HCT116 (cell line): ENCODE measurements at regions not wholly inside any gene's neighbourhood (a gene's known extent, or its start where the extent isn't known, plus 50 kb on each side); places are given as distances from the start of the nearest gene placed in this dataset.
A peak's percentile ranks its signal among the peaks of the same experiment; 100 is the strongest.

ENCODE experiments used
- ATAC-seq: fragments of 200-7000 bp; cut with Tn5 transposase; 2 replicates; pipeline ENCODE4 v1.9.1; 2020; ENCODE audit warnings: mild to moderate bottlenecking, moderate library complexity
- BruUV-seq: library from RNA; stranded (reverse); fragments of 400-500 nt; replicated peaks from 2 replicates; lab custom pipeline; 2021; lab: Mats Ljungman, UMichigan
- CTCF ChIA-PET: fragments of 300-600 bp; sonication (Branson Sonifier 250); formaldehyde crosslinking; loops from one replicate; lab custom pipeline; 2021; ENCODE audit warnings: antibody characterized with exemption; lab: Charles Lee
- POLR2A ChIA-PET: fragments of 300-600, 350-600 bp; sonication (Branson Sonifier 250); formaldehyde crosslinking; loops from one replicate; lab custom pipeline; 2021; ENCODE audit warnings: antibody characterized with exemption; lab: Charles Lee
- RAD21 ChIA-PET, 2 experiments: fragments of 300-600 bp; sonication (Branson Sonifier 250); formaldehyde crosslinking; loops; one replicate each; lab custom pipeline; 2023; ENCODE audit warnings: low total read pairs in 2 of 2; ENCODE audit not compliant: uncharacterized antibody in 2 of 2, unreplicated experiment in 2 of 2, low non-redundant PET in 1 of 2; lab: Charles Lee
- DNase-seq: peaks from one replicate; pipeline ENCODE4 v3.0.0-alpha.2; 2010; ENCODE audit warnings: low read depth, low spot score
- H2AFZ ChIP-seq: fragments of 200-600 bp; shearing (Covaris generic), sonication (generic); 2 replicates; pipeline ENCODE4 v1.6.1; 2017; ENCODE audit warnings: low read depth, mixed run types, mixed read lengths, antibody characterized with exemption, low read length; ENCODE audit not compliant: poor library complexity, severe bottlenecking
- H3K27ac ChIP-seq: 2 replicates; pipeline ENCODE4 v1.5.1; 2012; ENCODE audit warnings: low read depth, low read length
- H3K27me3 ChIP-seq: fragments of 200-600 bp; sonication (generic); 2 replicates; pipeline ENCODE4 v1.6.1; 2016; ENCODE audit warnings: mixed run types, low read length, mixed read lengths; ENCODE audit not compliant: insufficient read depth
- H3K36me3 ChIP-seq, 2 experiments: fragments of 200-500 bp in 1 of 2; fragments of 200-600 bp in 1 of 2; sonication (Bioruptor generic) in 1 of 2; sonication (generic) in 1 of 2; 2 replicates each; pipeline versions ENCODE4 v1.5.1 to v1.6.1; 2014 to 2016; ENCODE audit warnings: low read length in 2 of 2, inconsistent platforms in 1 of 2, mixed read lengths in 1 of 2, mixed run types in 1 of 2; ENCODE audit not compliant: insufficient read depth in 2 of 2, control insufficient read depth in 1 of 2
- H3K4me1 ChIP-seq, 2 experiments: fragments of 200-600 bp in 1 of 2; sonication (generic) in 1 of 2; 2 replicates each; pipeline versions ENCODE4 v1.5.1 to v1.6.1; 2012 to 2017; ENCODE audit warnings: low read length in 2 of 2, inconsistent platforms in 1 of 2, mild to moderate bottlenecking in 1 of 2, mixed read lengths in 1 of 2, mixed run types in 1 of 2, moderate library complexity in 1 of 2; ENCODE audit not compliant: insufficient read depth in 2 of 2, control insufficient read depth in 1 of 2
- H3K4me2 ChIP-seq: fragments of 200-600 bp; sonication (generic); 2 replicates; pipeline ENCODE4 v1.6.1; 2017; ENCODE audit warnings: mixed run types, low read length, mixed read lengths
- H3K4me3 ChIP-seq, 2 experiments: fragments of 200-600 bp in 1 of 2; sonication (generic) in 1 of 2; replicated peaks in 1 of 2; 2 replicates each; pipeline ENCODE4 v1.5.1; 2011 to 2016; ENCODE audit warnings: low read length in 2 of 2, control low read depth in 1 of 2, low read depth in 1 of 2, mild to moderate bottlenecking in 1 of 2, mixed read lengths in 1 of 2, mixed run types in 1 of 2
- H3K79me2 ChIP-seq: fragments of 200-600 bp; sonication (generic); 2 replicates; pipeline ENCODE4 v1.6.1; 2017; ENCODE audit warnings: mild to moderate bottlenecking, mixed run types, low read length, moderate library complexity, mixed read lengths; ENCODE audit not compliant: insufficient read depth
- H3K9ac ChIP-seq: fragments of 200-600 bp; sonication (generic); 2 replicates; pipeline ENCODE4 v1.6.1; 2016; ENCODE audit warnings: low read length, mixed read lengths
- H3K9me2 ChIP-seq: fragments of 200-600 bp; sonication (generic), shearing (Covaris generic); 2 replicates; pipeline ENCODE4 v1.6.1; 2017; ENCODE audit warnings: mixed run types, mild to moderate bottlenecking, moderate library complexity; ENCODE audit not compliant: insufficient read depth
- H3K9me3 ChIP-seq, 2 experiments: fragments of 200-500 bp in 1 of 2; fragments of 200-600 bp in 1 of 2; sonication (Bioruptor generic) in 1 of 2; sonication (generic) in 1 of 2; 2 replicates each; pipeline ENCODE4 v1.6.1; 2014 to 2017; ENCODE audit warnings: low read length in 2 of 2, mixed read lengths in 2 of 2, inconsistent platforms in 1 of 2, low read depth in 1 of 2, mild to moderate bottlenecking in 1 of 2, mixed run types in 1 of 2, moderate library complexity in 1 of 2; ENCODE audit not compliant: control insufficient read depth in 1 of 2, insufficient read depth in 1 of 2
- H4K20me1 ChIP-seq: fragments of 200-600 bp; sonication (generic), shearing (Covaris generic); 2 replicates; pipeline ENCODE4 v1.6.1; 2017; ENCODE audit warnings: mixed run types, mild to moderate bottlenecking, moderate library complexity; ENCODE audit not compliant: insufficient read depth
- ATF3 ChIP-seq: IDR thresholded peaks from 2 replicates; pipeline ENCODE4 v1.6.1; 2012
- CBX3 ChIP-seq: IDR thresholded peaks from 2 replicates; pipeline ENCODE4 v1.6.1; 2012; ENCODE audit warnings: low read depth
- CEBPB ChIP-seq: IDR thresholded peaks from 2 replicates; pipeline ENCODE4 v1.6.1; 2012; ENCODE audit warnings: low read depth
- CTCF ChIP-seq, 3 experiments: fragments of 200-600 bp in 1 of 3; sonication (generic) in 1 of 3; IDR thresholded peaks in 2 of 3; conservative IDR thresholded peaks in 1 of 3; 2 replicates each; pipeline ENCODE4 v1.5.1; 2012 to 2017; ENCODE audit warnings: low read depth in 2 of 3, low read length in 2 of 3, antibody characterized with exemption in 1 of 3, borderline replicate concordance in 1 of 3, control low read depth in 1 of 3, mild to moderate bottlenecking in 1 of 3, mixed read lengths in 1 of 3, mixed run types in 1 of 3, moderate library complexity in 1 of 3; ENCODE audit not compliant: insufficient read depth in 1 of 3
- ELF1 ChIP-seq: IDR thresholded peaks from 2 replicates; pipeline ENCODE4 v1.6.1; 2012; ENCODE audit warnings: low read depth, borderline replicate concordance
- EZH2 ChIP-seq: fragments of 200-600 bp; sonication (generic); IDR thresholded peaks from 2 replicates; pipeline ENCODE4 v1.6.1; 2017; ENCODE audit warnings: antibody characterized with exemption, mixed run types
- FOSL1 ChIP-seq: IDR thresholded peaks from 2 replicates; pipeline ENCODE4 v1.6.1; 2012; ENCODE audit warnings: low read depth
- JUND ChIP-seq: IDR thresholded peaks from 2 replicates; pipeline ENCODE4 v1.6.1; 2012
- MAX ChIP-seq: IDR thresholded peaks from 2 replicates; pipeline ENCODE4 v1.6.1; 2012
- POLR2A ChIP-seq: IDR thresholded peaks from 2 replicates; pipeline ENCODE4 v1.7.0; 2011; ENCODE audit warnings: borderline replicate concordance; ENCODE audit not compliant: insufficient read depth, insufficient read length; ENCODE audit errors: extremely low read depth
- POLR2AphosphoS5 ChIP-seq: IDR thresholded peaks from 2 replicates; pipeline ENCODE4 v1.6.1; 2011; ENCODE audit warnings: mild to moderate bottlenecking, low read depth, low read length, moderate library complexity
- RAD21 ChIP-seq: IDR thresholded peaks from 2 replicates; pipeline ENCODE4 v1.6.1; 2012; ENCODE audit warnings: low read depth, mild to moderate bottlenecking
- REST ChIP-seq: IDR thresholded peaks from 2 replicates; pipeline ENCODE4 v1.6.1; 2012; ENCODE audit warnings: low read depth
- SIN3A ChIP-seq: IDR thresholded peaks from 2 replicates; pipeline ENCODE4 v1.6.1; 2012; ENCODE audit warnings: low read depth
- SP1 ChIP-seq: IDR thresholded peaks from 2 replicates; pipeline ENCODE4 v1.6.1; 2012; ENCODE audit warnings: low read depth
- SRF ChIP-seq: IDR thresholded peaks from 2 replicates; pipeline ENCODE4 v1.6.1; 2012; ENCODE audit warnings: low read depth
- ZBTB33 ChIP-seq: IDR thresholded peaks from 2 replicates; pipeline ENCODE4 v1.6.1; 2011; ENCODE audit warnings: mild to moderate bottlenecking, low read length, moderate library complexity; ENCODE audit not compliant: insufficient replicate concordance; ENCODE audit errors: extremely low read depth
- ZFX ChIP-seq: fragments of 450-650 bp; IDR thresholded peaks from 2 replicates; pipeline ENCODE4 v1.6.1; 2017
- ZNF274 ChIP-seq: fragments of 200-500 bp; sonication (Bioruptor generic); IDR thresholded peaks from 2 replicates; pipeline ENCODE4 v1.6.1; 2014; ENCODE audit warnings: mild to moderate bottlenecking, low read depth, low read length, inconsistent platforms
- intact Hi-C: fragments of 100-400 bp; cut with micrococcal nuclease; formaldehyde crosslinking; loops from 2 replicates; pipeline ENCODE4 v1.10.0; 2022

GRCh38 chr1:212557739-212558692, 50.5 kb upstream of the ATF3 start:
- Histone ChIP-seq H3K9me3 (peaks cover 0 to 7% of the 10 kb centered on the region in 2 experiments; a peak in 1 of 4 replicates), H3K36me3 (no peaks in the 10 kb centered on the region), H2AFZ (peak overlapping the region; percentile 19), H3K79me2 (no peaks in the 10 kb centered on the region), H3K4me1 (peaks cover 16 to 47% of the 10 kb centered on the region in 2 experiments), H4K20me1 (no peaks in the 10 kb centered on the region), H3K4me2 (peak overlapping the region; percentile 68), H3K9me2 (no peaks in the 10 kb centered on the region), H3K27me3 (no peaks in the 10 kb centered on the region), H3K27ac (peak overlapping the region; percentile 48; the same call in 1 of the 2 replicates), H3K4me3 (peak overlapping the region; percentile 29 to 41), H3K9ac (peak overlapping the region; percentile 58)
- no TSS peak for BruUV-seq
- TF ChIP-seq EZH2, result no peak
- no peak for TF ChIP-seq ZBTB33
- TF ChIP-seq JUND, result no peak
- TF ChIP-seq MAX, result no peak
- no peak for TF ChIP-seq CBX3
- no peak for TF ChIP-seq SP1
- TF ChIP-seq CEBPB, result no peak
- TF ChIP-seq SRF, result no peak
- TF ChIP-seq CTCF (IDR thresholded peaks at IDR 0.05 in 2 of 3, conservative IDR thresholded peaks at IDR 0.05 in 1 of 3; ENCODE audit: borderline replicate concordance in 1 of 3, insufficient read depth in 1 of 3, low read depth in 2 of 3, low read length in 2 of 3), result no peak
- no peak for TF ChIP-seq ZFX
- TF ChIP-seq REST, result no peak
- no peak for TF ChIP-seq ATF3
- TF ChIP-seq FOSL1, result no peak
- TF ChIP-seq POLR2AphosphoS5, result no peak
- no peak for TF ChIP-seq ZNF274
- no peak for TF ChIP-seq SIN3A
- no peak for TF ChIP-seq RAD21
- no peak for TF ChIP-seq POLR2A
- TF ChIP-seq ELF1, result no peak
- ATAC-seq (no peak), DNase-seq (no peak)
- CTCF ChIA-PET, result no interaction called here
- intact Hi-C loops, result no loop called here
- POLR2A ChIA-PET, result interaction anchor here (0.6 kb wide), 1 partner anchor 50 kb away, joined by 4 read pairs; the partner anchor contains the start of gene ATF3
- RAD21 ChIA-PET, result no interaction called here
